ENCODE measurements at regions not wholly inside any gene's neighbourhood (a gene's known extent, or its start where the extent isn't known, plus 50 kb on each side); places are given as distances from the start of the nearest gene placed in this dataset.

DNA sequence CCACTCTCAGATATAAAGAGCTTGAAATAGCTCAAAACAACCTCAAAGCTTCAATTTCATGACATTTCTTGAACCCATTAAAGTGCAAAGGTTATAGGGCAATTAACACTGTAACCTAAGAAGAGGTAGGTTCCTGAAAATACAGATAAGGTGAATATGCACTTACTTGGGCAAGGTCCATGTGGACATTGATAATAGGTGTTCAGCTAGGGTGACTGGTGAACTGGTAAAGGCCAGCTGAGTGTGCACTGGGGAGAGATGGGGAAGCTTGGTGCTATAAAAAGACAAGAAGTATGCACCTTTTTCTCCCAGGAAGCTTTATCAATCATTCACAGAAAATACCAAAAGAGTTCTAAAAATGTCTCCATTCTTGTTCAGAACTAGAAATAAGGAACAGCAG lies 418.6 kb downstream of the SLC16A7 start:
- TF ChIP-seq, protein P1, sequence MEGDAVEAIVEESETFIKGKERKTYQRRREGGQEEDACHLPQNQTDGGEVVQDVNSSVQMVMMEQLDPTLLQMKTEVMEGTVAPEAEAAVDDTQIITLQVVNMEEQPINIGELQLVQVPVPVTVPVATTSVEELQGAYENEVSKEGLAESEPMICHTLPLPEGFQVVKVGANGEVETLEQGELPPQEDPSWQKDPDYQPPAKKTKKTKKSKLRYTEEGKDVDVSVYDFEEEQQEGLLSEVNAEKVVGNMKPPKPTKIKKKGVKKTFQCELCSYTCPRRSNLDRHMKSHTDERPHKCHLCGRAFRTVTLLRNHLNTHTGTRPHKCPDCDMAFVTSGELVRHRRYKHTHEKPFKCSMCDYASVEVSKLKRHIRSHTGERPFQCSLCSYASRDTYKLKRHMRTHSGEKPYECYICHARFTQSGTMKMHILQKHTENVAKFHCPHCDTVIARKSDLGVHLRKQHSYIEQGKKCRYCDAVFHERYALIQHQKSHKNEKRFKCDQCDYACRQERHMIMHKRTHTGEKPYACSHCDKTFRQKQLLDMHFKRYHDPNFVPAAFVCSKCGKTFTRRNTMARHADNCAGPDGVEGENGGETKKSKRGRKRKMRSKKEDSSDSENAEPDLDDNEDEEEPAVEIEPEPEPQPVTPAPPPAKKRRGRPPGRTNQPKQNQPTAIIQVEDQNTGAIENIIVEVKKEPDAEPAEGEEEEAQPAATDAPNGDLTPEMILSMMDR (IDR thresholded peaks at IDR 0.05): no peak
- no peak for TF ChIP-seq POLR2A (IDR thresholded peaks at IDR 0.05)
